Cardiac fibroblast (primary cell): ENCODE measurements at regions not wholly inside any gene's neighbourhood (a gene's known extent, or its start where the extent isn't known, plus 50 kb on each side); places are given as distances from the start of the nearest gene placed in this dataset.
A peak's percentile ranks its signal among the peaks of the same experiment; 100 is the strongest.

Source experiments
- DNase-seq, 2 donors: peaks; one replicate each; pipeline versions ENCODE4 v3.0.0 to v3.0.0-alpha.2; 2010; ENCODE audit warnings: low read depth in 2 of 2
- H3K4me3 ChIP-seq, 2 donors: replicated peaks in 1 of 2; 1 replicate in 1 of 2; 2 replicates in 1 of 2; pipeline ENCODE4 v1.5.1; 2011; ENCODE audit warnings: low read depth in 2 of 2, low read length in 2 of 2, mild to moderate bottlenecking in 2 of 2, moderate library complexity in 1 of 2
- TF ChIP-seq, protein P1 (sequence below): IDR thresholded peaks from one replicate; pipeline ENCODE4 v1.5.1; 2011; ENCODE audit warnings: low read depth, mild to moderate bottlenecking, low read length, inconsistent platforms

DNA sequence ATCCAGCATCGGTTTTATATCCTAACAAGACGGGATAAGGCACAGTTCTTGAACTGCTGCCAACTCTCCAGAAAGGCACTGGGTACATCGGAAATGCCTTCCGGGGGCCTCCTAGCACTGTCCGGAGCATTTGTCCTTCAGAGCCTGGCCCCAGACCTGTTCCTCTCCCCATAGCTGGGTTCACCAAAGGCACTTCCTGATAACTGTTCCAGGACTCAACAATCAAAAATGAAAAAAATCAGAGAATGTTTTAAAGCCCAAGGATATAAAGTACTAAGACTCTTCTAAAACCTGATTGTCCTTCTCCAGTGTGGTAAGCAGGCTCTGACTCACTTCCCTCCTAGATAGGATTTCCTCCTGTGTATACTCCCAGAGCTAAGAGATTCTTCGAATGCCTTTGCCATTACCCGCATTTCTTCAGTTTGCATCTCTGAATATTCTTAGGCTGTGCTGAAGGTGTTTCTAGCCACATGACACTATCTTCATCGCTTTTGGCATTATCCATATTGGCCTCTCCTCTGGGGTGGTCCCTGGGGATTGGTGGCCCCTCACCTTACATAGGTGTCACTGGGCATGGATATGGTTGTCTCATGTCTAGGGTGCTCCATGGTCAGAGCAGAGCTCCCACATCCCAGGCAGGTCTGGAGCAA lies 112.9 kb downstream of the ZBTB18 start:
- peak overlapping the region in 1 of 2 donors; percentile 25 for H3K4me3 ChIP-seq
- TF ChIP-seq, protein P1, sequence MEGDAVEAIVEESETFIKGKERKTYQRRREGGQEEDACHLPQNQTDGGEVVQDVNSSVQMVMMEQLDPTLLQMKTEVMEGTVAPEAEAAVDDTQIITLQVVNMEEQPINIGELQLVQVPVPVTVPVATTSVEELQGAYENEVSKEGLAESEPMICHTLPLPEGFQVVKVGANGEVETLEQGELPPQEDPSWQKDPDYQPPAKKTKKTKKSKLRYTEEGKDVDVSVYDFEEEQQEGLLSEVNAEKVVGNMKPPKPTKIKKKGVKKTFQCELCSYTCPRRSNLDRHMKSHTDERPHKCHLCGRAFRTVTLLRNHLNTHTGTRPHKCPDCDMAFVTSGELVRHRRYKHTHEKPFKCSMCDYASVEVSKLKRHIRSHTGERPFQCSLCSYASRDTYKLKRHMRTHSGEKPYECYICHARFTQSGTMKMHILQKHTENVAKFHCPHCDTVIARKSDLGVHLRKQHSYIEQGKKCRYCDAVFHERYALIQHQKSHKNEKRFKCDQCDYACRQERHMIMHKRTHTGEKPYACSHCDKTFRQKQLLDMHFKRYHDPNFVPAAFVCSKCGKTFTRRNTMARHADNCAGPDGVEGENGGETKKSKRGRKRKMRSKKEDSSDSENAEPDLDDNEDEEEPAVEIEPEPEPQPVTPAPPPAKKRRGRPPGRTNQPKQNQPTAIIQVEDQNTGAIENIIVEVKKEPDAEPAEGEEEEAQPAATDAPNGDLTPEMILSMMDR = no peak
- DNase-seq = peak; percentile 96 to 98

DNA sequence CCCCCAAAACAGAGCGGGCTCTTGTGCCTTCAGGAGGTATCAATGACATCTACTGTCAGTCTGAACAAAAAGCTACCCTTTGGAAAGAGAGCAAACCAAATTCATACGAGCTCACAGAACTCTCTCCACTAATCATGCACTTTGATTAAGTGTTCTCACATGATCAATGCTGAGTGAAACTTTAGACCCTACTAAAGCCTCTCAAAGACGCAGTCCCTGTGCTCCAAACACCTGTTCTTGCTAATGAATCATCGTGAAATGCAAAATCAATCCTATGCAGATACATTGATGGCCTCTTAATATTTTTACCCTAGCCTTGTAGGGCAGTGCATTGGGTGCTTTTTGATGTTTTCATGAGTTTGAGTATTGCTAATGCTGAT lies 113.4 kb downstream of the ZBTB18 start:
- no peak overlapping the region for H3K4me3 ChIP-seq
- DNase-seq = no peak
- TF ChIP-seq, protein P1 = no peak

DNA sequence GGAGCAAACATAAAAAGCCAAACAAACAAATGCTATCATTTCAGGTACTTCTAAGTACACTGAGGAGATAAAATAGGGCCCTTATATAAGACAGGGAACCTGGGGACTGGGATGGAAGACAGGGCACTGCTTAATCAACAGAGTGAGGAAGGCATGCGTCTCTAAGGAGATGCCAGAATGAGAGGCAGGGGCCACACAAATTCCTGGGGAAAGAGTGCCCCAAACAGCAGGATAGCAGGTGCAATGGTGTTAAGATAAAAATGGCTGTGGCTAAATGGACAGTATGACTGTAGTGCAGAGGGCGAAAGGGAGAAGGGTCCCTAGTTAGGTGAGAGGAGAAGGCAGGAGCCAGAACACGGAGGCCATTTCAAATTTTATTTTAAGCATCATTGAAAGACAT lies 113.9 kb downstream of the ZBTB18 start:
- TF ChIP-seq, protein P1 = no peak
- no peak overlapping the region for H3K4me3 ChIP-seq
- DNase-seq = no peak

DNA sequence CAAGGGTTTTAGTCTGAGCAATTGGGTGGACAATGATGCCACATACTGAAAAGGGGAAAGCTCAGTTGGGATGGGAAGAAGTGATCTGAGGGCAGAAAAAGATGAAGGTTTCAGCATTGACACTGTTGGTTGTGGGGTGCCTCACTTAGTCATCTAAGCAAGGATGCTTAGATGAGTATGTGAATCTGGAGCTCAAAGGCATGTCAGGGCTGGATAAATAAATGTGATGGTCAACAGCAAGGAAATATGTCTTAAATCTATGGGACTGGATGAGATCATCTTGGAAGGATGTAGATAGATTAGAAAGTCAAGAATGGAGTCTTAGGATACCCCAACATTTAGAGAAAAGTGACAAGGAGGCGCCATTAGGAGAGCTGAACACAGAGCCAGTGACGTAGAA lies 114.6 kb downstream of the ZBTB18 start:
- no peak overlapping the region for H3K4me3 ChIP-seq
- TF ChIP-seq, protein P1 = no peak
- no peak for DNase-seq

DNA sequence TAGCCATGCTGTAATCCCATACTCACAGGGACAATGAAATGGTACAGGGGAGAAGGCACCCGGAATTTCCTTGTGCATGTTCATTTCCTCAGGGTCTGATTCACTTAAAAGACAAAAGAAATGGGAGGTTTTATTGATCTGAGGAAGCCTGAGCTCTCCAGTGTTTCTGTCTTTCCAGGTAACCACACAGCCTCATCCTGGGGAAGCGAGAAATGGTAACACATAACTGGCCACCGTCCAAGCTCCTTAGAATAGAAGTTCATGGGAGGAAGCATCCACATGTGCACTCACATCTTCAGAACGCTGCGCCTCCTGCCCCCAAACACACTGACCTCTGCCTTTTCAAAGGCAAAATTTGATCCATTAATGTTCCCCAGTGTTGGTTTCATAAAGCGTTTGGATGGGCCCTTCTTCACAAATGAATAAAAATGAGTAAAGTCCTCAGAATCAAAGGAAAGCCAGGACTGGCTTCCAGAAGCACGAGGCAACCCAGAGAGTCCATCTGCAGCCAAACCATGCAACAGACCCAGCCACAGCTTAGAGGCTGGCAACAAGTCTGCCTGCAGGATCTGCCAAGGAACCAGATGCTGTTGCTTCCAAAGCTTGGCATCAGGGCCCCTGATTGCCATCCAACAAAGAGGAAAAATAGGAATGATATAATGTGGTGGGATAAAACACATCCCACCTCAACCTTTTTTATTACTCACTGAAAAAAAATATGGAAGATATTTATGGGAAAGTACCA lies 120.3 kb downstream of the ZBTB18 start:
- no peak for DNase-seq
- TF ChIP-seq, protein P1 = no peak
- no peak overlapping the region for H3K4me3 ChIP-seq

DNA sequence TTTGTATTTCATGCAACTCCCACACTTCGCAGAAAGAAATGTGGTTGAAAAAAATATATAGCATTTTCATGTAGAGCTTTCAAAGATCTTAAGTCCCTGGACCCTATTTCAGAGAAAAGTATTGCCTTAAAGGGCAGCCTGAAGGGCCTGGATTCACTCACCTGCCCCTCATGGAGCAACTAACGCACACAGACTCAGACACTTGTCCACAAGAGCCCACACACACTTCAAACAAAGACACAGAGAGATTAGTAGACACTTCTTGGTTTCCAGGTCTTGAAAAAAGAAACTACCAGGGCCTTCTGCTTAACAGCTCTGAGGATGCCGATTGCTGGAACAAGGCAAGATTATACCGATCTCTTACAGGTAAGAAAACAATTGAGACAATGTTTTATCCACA lies 122.2 kb downstream of the ZBTB18 start:
- TF ChIP-seq, protein P1 = no peak
- no peak for DNase-seq
- H3K4me3 ChIP-seq = no peak overlapping the region
